ENCODE measurements at regions not wholly inside any gene's neighbourhood (a gene's known extent, or its start where the extent isn't known, plus 50 kb on each side); places are given as distances from the start of the nearest gene placed in this dataset.
"Not testable (repeated sequence)": the region's sequence is repeated elsewhere in the genome, so short reads cannot be mapped to it uniquely, and the experiment has no call there.

DNA sequence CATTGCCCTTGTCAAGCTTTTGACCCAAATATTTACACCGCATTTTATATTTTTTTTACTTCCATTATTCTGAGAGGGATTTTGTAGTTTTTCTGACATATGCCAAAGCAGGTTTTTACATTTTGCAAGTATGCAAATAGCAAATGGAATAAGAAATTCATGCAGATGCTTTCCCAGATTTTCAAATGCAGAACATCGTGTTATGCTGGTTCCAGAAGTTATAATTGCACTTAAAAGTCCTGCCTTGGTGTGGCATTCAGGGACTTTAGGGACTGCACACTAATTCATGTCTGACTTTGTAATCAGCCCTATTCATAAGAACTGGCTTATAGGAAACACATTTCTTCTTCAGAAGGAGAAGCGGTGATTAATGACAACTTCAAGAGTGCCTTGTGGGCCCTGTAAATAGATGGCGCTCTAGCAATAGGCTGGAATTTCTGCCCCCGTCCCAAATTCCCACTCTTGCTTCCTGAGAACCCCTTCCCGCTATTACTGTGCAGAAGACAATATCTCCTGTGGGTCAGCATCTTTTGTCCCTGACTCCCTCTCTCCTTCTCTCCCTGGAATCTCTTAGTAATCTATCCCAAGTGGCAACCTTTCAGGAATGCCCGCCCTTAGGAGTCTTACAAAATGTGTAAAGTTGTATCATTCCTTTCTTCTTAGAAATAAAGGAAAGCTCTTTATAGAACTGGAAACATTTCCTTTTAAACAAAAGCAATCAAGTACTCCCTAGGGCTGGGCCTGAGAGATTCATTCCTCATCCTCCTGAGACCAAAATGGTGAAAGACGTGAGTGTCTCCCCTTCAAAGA, 264.0 kb downstream of the INHBA start:
- TF ChIP-seq POLR2AphosphoS5 (IDR thresholded peaks at IDR 0.05) (no peak), POLR2A (IDR thresholded peaks at IDR 0.05) (no peak)

GRCh38 chr7:41437257-41438196, 265.4 kb downstream of the INHBA start:
- DNase-seq = no peak
- intact Hi-C loops (cut with DNase I) = no loop called here
- no peak overlapping the region for H3K4me3 ChIP-seq
- no peaks in the 10 kb centered on the region for H3K27me3 ChIP-seq
- no peak overlapping the region for H3K27ac ChIP-seq
- WGBS, 2 donors = 48 to 75% methylated on average over 10 of the region's 10 CpGs
- no peaks in the 10 kb centered on the region for H3K4me1 ChIP-seq
- TF ChIP-seq EP300 (IDR thresholded peaks at IDR 0.05) = no peak
- TF ChIP-seq, protein P1, sequence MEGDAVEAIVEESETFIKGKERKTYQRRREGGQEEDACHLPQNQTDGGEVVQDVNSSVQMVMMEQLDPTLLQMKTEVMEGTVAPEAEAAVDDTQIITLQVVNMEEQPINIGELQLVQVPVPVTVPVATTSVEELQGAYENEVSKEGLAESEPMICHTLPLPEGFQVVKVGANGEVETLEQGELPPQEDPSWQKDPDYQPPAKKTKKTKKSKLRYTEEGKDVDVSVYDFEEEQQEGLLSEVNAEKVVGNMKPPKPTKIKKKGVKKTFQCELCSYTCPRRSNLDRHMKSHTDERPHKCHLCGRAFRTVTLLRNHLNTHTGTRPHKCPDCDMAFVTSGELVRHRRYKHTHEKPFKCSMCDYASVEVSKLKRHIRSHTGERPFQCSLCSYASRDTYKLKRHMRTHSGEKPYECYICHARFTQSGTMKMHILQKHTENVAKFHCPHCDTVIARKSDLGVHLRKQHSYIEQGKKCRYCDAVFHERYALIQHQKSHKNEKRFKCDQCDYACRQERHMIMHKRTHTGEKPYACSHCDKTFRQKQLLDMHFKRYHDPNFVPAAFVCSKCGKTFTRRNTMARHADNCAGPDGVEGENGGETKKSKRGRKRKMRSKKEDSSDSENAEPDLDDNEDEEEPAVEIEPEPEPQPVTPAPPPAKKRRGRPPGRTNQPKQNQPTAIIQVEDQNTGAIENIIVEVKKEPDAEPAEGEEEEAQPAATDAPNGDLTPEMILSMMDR (IDR thresholded peaks at IDR 0.05) = no peak
- TF ChIP-seq POLR2A (IDR thresholded peaks at IDR 0.05) = no peak
- TF ChIP-seq POLR2AphosphoS5 (IDR thresholded peaks at IDR 0.05) = no peak
- H3K36me3 ChIP-seq = no peaks in the 10 kb centered on the region
- H3K9me3 ChIP-seq = no peaks in the 10 kb centered on the region

More for the DNA sequence above, 264.0 kb downstream of the INHBA start:
- H3K36me3 ChIP-seq = no peaks in the 10 kb centered on the region
- no peak overlapping the region for H3K27ac ChIP-seq
- WGBS, 2 donors = 91 to 92% methylated on average over 8 of the region's 8 CpGs
- no peaks in the 10 kb centered on the region for H3K9me3 ChIP-seq
- H3K4me1 ChIP-seq = no peaks in the 10 kb centered on the region
- intact Hi-C loops (cut with DNase I) = no loop called here
- H3K27me3 ChIP-seq = no peaks in the 10 kb centered on the region
- DNase-seq = no peak
- H3K4me3 ChIP-seq = no peak overlapping the region

DNA sequence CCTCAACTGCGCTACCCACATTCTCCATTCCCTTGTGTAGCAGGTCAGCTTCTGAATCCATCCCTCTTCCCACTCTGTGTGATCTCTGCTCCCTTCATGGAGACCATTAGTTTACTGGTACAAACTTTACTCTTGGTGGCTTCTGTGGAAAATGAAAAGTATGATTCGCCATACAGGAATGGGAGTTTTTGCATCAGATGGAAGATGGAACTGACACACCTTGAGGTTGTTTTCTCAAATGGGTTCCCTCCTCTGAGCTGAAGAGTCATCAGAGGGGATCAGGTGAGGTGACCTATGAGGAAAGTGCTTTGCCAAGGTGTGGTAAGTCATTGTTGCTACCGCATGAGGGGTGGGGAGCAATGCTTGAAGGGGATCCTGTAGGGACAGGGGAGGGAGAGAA, 266.8 kb downstream of the INHBA start:
- Histone ChIP-seq H3K4me3 (no peak overlapping the region), H3K4me1 (no peaks in the 10 kb centered on the region), H3K36me3 (no peaks in the 10 kb centered on the region), H3K27me3 (no peaks in the 10 kb centered on the region), H3K9me3 (no peaks in the 10 kb centered on the region), H3K27ac (no peak overlapping the region)
- intact Hi-C loops (cut with DNase I) = no loop called here
- no peak for DNase-seq
- TF ChIP-seq POLR2AphosphoS5 (IDR thresholded peaks at IDR 0.05) = no peak
- TF ChIP-seq, protein P1 (IDR thresholded peaks at IDR 0.05) = no peak
- no peak for TF ChIP-seq POLR2A (IDR thresholded peaks at IDR 0.05)
- TF ChIP-seq EP300 (IDR thresholded peaks at IDR 0.05) = no peak
- WGBS, 2 donors = 96 to 97% methylated on average over 3 of the region's 3 CpGs

GRCh38 chr7:41435020-41435419, 267.9 kb downstream of the INHBA start:
- H3K4me3 ChIP-seq; H3K4me1 ChIP-seq; H3K36me3 ChIP-seq; H3K27me3 ChIP-seq; H3K27ac ChIP-seq; intact Hi-C loops (cut with DNase I); DNase-seq; H3K9me3 ChIP-seq: not testable (repeated sequence)
- whole genome bisulfite sequencing, 2 donors = 79 to 83% methylated on average over 9 of the region's 9 CpGs

GRCh38 chr7:41431671-41432070, 271.2 kb downstream of the INHBA start:
- Histone ChIP-seq H3K27ac (no peak overlapping the region), H3K36me3 (no peaks in the 10 kb centered on the region), H3K4me3 (no peak overlapping the region), H3K27me3 (no peaks in the 10 kb centered on the region), H3K4me1 (no peaks in the 10 kb centered on the region), H3K9me3 (no peaks in the 10 kb centered on the region)
- WGBS, 2 donors = 91 to 95% methylated on average over 3 of the region's 3 CpGs
- intact Hi-C loops (cut with DNase I) = no loop called here
- TF ChIP-seq POLR2AphosphoS5 (IDR thresholded peaks at IDR 0.05) = no peak
- TF ChIP-seq, protein P1 (IDR thresholded peaks at IDR 0.05) = no peak
- TF ChIP-seq EP300 (IDR thresholded peaks at IDR 0.05) = no peak
- TF ChIP-seq POLR2A (IDR thresholded peaks at IDR 0.05) = no peak
- DNase-seq = no peak

Measured in sigmoid colon (tissue), 6 donors.